ENCODE measurements at regions not wholly inside any gene's neighbourhood (a gene's known extent, or its start where the extent isn't known, plus 50 kb on each side); places are given as distances from the start of the nearest gene placed in this dataset.

GRCh38 chr3:102085431-102086176 lies 236.3 kb downstream of the NFKBIZ start:
- no peak for DNase-seq

GRCh38 chr3:102087236-102087635 lies 237.9 kb downstream of the NFKBIZ start:
- DNase-seq, result no peak

GRCh38 chr3:102089239-102089638 lies 239.9 kb downstream of the NFKBIZ start:
- no peak for DNase-seq

GRCh38 chr3:102089904-102090720 lies 240.8 kb downstream of the NFKBIZ start:
- no peak for DNase-seq

DNA sequence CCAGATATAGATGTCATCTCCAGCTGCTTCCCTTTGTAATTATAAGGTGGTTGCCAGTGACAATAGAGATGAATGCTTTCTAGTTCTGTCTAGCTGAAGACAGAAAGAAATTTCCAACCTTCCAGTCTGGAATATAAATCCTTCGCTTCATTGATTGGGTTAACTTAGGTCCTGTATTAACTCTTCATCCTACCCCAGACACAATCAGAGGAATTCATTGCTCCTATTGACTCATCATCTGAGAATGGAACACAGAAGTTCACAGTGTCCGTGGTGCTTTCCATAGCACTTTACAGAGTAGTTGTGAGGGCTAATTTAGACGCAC lies 241.4 kb downstream of the NFKBIZ start:
- DNase-seq, result no peak

DNA sequence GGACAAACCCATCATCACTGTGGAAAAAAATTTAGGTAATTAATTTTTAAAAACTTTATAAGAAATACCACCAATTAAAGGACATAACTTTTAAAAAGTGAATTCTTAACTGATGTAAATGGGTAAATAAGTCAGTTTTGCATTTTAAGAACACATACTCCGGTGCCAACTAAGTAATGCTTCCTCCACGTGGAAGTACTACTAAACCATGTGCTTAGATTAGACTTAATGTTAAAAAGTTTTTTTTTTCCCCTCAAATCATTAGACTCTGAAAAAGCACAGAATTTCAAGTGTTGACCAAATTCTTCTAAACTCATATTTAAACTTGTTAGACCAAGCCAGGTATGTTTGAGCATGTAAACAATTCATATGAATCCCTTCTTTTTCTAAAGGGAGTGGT lies 242.0 kb downstream of the NFKBIZ start:
- DNase-seq, result no peak

DNA sequence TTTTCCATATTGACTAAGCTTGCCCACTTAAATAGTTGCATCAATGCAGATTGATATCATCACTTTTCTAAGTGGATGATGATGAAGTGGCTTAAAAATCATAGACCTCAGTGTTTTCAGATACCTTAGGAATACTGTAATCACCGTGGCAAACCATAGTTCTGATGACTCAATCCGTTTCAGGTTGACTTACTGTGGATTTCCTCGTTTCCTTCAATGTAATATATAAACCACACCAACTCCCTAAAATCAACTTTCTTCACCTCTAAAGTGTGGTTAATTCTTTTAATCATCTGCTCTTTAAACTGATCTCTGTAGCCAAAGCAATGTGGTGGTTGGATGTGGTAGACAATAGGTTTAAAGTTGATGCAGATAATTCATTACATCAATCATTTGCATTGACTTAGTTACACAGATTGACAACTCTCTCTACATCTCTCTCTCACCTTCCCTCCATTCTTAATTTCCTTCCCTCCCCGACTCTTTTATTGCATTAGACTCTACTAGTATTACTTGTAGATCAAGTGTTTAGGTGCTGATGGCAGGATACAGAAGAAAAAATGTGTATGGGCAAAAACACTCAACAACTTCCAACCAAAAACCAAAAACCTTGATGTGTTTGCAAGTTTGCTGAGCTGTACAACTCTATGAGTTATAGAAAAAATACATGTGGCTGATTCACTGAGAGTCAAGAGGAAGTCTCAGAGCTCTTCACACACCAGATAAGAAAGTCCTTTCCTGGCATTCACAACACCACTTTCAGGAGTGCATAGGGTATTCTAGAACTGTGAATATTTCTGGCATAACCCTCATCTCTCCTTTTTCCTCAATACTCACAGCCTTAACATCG lies 243.5 kb downstream of the NFKBIZ start:
- no peak for DNase-seq

- DNase-seq, result no peak
Measured at GRCh38 chr3:102094506-102094905, 245.2 kb downstream of the NFKBIZ start.

- no peak for DNase-seq
Measured at GRCh38 chr3:102095383-102095782, 246.1 kb downstream of the NFKBIZ start.

DNA sequence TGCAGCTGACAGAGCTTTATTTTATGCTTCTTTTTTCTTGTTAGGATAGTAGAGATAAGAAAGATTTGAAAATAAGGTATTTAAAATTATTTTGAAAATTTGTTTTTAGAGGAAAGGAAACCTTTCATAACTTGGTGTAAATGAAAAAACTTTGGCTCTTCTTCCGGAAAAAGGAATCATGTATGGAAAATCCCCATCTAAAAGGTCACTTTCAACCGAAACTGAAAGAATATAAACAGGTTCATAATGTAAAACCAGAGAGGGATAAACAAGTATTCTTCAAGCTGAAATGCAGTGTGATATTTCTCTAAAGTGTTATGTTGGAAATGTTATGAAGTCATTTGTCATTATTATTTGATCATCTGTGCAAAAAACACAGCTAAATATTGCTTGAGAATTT lies 246.8 kb downstream of the NFKBIZ start:
- DNase-seq, result no peak

DNA sequence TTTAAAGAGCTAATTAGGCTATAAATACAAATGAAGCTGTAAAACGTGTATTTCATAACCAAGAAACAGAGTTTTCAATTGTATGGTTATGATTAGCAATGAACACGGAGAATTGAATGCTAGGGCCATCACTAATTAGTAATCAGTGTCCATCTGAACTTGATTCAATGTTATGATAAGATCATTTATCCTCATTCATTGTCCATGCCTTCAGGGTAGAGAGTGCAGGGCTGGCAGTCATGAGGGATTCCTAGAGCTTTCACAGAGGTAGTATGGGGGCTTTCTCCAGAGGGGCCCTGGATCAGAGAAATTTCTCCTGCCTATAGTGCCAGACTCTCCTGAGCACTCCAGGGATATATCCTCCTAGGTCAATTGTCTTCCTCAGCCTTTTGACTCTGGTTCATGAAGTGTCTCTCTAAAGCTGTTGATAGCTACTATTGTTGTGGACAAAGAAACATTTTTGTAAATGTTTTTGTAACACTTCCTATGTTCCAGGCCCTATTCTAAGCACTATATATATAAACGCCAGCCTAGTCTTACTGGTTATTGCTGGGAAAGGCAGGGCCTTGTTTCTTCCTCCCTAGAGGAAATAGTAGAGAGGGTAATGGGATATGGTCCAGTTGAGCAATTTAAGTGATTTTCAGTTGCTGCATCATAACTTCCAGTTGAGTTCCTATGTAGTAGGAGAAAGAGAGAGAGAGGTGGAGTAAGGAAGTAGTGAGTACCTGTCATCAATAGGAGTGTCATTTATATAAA lies 249.0 kb downstream of the NFKBIZ start:
- no peak for DNase-seq

- DNase-seq, result no peak
Measured at GRCh38 chr3:102099913-102100312, 250.6 kb downstream of the NFKBIZ start.

GRCh38 chr3:102102394-102102793 lies 253.1 kb downstream of the NFKBIZ start:
- no peak for DNase-seq

GRCh38 chr3:102104033-102104432 lies 254.7 kb downstream of the NFKBIZ start:
- no peak for DNase-seq

GRCh38 chr3:102105193-102105592 lies 255.9 kb downstream of the NFKBIZ start:
- DNase-seq, result no peak

DNA sequence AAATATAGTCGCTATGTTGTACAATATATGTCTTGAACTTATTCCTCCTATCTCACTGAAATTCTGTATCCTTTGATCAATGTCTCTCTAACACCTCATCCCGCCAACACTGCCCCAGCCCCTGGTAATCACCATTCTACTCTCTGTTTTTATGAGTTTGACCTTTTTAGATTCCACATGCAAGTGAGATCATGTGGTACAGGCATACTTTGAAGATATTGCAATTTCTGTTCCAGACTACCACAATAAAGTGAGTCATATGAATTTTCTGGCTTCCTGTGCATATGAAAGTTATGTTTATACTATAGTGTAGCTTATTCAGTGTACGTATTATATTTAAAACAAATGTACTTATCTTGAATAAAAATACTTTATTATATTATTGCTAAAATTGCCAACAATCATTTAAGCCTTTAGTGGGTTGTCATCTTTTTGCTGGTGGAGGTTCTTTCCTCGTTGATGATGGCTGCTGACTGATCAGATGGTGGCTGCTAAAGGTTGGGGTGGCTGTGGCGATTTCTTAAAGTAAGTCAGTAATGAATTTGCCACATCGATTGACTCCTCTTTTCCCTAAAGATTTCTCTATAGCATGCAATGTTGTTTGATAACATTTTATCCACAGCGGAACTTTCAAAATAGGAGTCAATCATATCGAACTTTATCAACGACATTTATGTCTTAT lies 257.2 kb downstream of the NFKBIZ start:
- DNase-seq, result no peak

GRCh38 chr3:102112704-102113230 lies 263.5 kb downstream of the NFKBIZ start:
- DNase-seq, result no peak

DNA sequence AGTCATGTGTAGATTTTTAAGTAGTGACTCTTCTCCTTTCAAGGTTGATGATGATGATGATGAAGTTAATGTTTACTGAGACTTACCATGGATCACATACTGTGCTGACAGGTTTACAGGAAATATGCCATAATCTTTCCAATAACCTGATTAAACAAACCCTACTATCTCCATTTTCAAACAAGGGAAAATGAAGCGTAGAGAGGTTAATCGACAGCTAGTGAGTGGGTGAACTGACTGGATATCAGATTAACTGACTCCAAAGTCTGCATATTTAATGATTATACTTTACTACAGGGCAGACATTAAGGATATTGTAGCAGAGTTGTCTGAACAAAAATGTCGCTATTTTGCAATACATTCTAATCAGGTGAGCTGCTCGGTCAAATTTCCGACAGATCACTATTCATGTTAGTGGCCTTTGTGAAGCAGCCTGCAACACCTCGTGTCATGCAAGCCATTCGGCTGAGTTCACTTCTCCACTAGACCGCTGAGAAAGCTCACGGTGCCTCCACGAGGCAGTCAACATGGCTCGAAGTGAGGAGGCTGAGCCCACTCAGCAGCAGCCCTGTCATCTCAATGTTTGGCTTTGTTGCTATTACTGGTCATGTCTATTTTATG lies 264.2 kb downstream of the NFKBIZ start:
- no peak for DNase-seq

DNA sequence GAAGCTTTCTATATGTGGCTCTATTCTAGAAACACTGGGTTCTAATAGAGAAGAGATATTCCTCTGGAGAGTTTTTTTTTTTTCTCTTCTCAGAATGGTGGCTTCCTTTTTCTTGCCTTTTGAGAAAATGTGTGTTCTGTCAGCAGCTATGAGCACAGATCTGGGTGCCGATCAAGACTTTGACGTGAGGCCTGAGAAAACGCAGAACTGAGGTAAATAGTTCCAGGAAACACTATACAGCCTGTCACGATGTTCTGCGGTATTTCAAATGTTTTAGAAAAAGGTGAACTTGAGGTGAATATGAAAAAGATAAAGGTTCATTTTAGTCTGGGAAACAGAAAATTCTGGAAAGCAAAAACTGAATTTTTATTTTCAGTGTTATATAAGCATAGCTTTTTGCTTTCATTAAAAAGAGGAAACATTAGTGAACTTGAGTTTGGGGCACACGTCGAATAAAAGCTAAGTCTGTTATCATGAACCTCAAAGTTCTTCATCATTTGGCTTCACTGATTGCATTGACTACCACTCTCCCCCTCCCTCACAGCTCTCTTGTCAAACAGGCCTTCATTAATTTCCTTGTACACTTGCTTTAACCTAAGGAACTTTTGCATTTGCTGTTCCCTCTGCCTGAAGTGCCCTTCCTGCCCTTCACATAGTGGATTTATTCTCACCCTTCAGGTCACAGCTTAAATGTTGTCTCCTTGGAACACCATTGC lies 265.1 kb downstream of the NFKBIZ start:
- peak; percentile 41 to 67 for DNase-seq

- no peak for DNase-seq
Measured at GRCh38 chr3:102122527-102122926, 273.2 kb downstream of the NFKBIZ start.
